Esophagus mucosa (tissue), 1 donor: ENCODE measurements at regions not wholly inside any gene's neighbourhood (a gene's known extent, or its start where the extent isn't known, plus 50 kb on each side); places are given as distances from the start of the nearest gene placed in this dataset.

Experiments
- ATAC-seq: fragments of 200-7000 bp; cut with Tn5 transposase; one replicate; pipeline ENCODE4 v1.9.1; 2020
- donor health status: DM: yes; HTN: yes; CAD: no.

- ATAC-seq = no peak
Observed at GRCh38 chr14:87879389-87879788, 113.6 kb downstream of the GALC start.

GRCh38 chr14:87878959-87879358, 114.0 kb downstream of the GALC start:
- no peak for ATAC-seq

GRCh38 chr14:87877877-87878276, 115.1 kb downstream of the GALC start:
- no peak for ATAC-seq

- ATAC-seq = peak; percentile 23
Observed at GRCh38 chr14:87874676-87875075, 118.3 kb downstream of the GALC start.

- ATAC-seq = no peak
Observed at GRCh38 chr14:87873741-87874140, 119.2 kb downstream of the GALC start.

GRCh38 chr14:87869619-87870583, 123.1 kb downstream of the GALC start:
- peak; percentile 32 for ATAC-seq

- no peak for ATAC-seq
Observed at GRCh38 chr14:87868920-87869319, 124.1 kb downstream of the GALC start.

- ATAC-seq = no peak
Observed at GRCh38 chr14:87866116-87866515, 126.9 kb downstream of the GALC start.

- ATAC-seq = no peak
Observed at GRCh38 chr14:87864356-87865270, 128.4 kb downstream of the GALC start.

- no peak for ATAC-seq
Observed at GRCh38 chr14:87863047-87863446, 129.9 kb downstream of the GALC start.

GRCh38 chr14:87852107-87852506, 140.9 kb downstream of the GALC start:
- ATAC-seq = no peak

- ATAC-seq = no peak
Observed at GRCh38 chr14:87851190-87851589, 141.8 kb downstream of the GALC start.

GRCh38 chr14:87847216-87847755, 145.7 kb downstream of the GALC start:
- ATAC-seq = no peak

- no peak for ATAC-seq
Observed at GRCh38 chr14:87840906-87841305, 152.1 kb downstream of the GALC start.

- no peak for ATAC-seq
Observed at GRCh38 chr14:87838931-87839330, 154.1 kb downstream of the GALC start.

- ATAC-seq = no peak
Observed at GRCh38 chr14:87837296-87837695, 155.7 kb downstream of the GALC start.

- ATAC-seq = no peak
Observed at GRCh38 chr14:87834594-87834993, 158.4 kb downstream of the GALC start.

- ATAC-seq = no peak
Observed at GRCh38 chr14:87833026-87833425, 160.0 kb downstream of the GALC start.

- ATAC-seq = no peak
Observed at GRCh38 chr14:87830443-87831096, 162.4 kb downstream of the GALC start.

GRCh38 chr14:87829543-87829942, 163.4 kb downstream of the GALC start:
- no peak for ATAC-seq

- ATAC-seq = no peak
Observed at GRCh38 chr14:87824266-87824665, 168.7 kb downstream of the GALC start.

- ATAC-seq = no peak
Observed at GRCh38 chr14:87816416-87816815, 176.6 kb downstream of the GALC start.

GRCh38 chr14:87815121-87815520, 177.9 kb downstream of the GALC start:
- no peak for ATAC-seq
